ENCODE measurements at regions not wholly inside any gene's neighbourhood (a gene's known extent, or its start where the extent isn't known, plus 50 kb on each side); places are given as distances from the start of the nearest gene placed in this dataset.

DNA sequence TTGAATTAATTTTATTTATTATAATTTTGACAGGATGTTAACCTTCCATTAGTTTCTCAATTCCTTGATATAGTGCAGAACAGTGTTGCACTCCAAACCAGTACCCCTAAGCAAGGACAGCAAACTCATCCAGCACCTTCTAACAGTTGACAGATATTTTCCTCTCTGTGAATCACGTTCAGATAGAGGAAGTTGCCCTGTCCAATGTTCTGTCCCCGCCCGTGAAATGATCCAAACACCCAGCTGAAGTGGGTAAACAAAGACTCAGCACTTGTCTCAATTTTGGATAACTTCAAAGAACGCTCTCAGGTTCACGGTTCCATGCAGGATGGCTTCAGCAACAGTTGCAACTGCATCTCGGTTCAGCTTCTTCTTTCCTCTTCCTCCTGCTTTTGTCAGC lies 1240.0 kb upstream of the ADGRL3 start:
- TF ChIP-seq, protein P1, sequence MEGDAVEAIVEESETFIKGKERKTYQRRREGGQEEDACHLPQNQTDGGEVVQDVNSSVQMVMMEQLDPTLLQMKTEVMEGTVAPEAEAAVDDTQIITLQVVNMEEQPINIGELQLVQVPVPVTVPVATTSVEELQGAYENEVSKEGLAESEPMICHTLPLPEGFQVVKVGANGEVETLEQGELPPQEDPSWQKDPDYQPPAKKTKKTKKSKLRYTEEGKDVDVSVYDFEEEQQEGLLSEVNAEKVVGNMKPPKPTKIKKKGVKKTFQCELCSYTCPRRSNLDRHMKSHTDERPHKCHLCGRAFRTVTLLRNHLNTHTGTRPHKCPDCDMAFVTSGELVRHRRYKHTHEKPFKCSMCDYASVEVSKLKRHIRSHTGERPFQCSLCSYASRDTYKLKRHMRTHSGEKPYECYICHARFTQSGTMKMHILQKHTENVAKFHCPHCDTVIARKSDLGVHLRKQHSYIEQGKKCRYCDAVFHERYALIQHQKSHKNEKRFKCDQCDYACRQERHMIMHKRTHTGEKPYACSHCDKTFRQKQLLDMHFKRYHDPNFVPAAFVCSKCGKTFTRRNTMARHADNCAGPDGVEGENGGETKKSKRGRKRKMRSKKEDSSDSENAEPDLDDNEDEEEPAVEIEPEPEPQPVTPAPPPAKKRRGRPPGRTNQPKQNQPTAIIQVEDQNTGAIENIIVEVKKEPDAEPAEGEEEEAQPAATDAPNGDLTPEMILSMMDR (IDR thresholded peaks at IDR 0.05), result no peak
- TF ChIP-seq POLR2A (IDR thresholded peaks at IDR 0.05), result no peak

All from heart left ventricle (tissue), 13 donors.